ENCODE measurements at regions not wholly inside any gene's neighbourhood (a gene's known extent, or its start where the extent isn't known, plus 50 kb on each side); places are given as distances from the start of the nearest gene placed in this dataset.

DNA sequence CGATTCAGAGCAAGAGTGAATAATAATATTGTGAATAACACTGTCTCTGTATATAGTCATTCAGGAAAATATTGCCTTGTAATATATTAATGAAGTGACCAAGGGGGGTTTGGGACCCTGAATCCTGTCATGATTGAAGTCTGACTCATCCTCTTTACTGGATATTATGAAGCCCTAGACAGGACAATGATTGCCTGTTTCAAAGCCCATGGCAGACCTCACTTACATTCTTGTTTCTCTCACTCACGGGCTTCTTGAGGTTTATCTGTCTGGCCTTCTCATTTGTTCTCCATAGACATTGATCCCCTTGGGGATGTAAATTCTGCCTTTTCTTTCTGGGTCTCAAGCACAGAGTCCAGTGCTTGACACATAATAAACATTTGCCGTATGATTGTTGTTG lies 449.3 kb upstream of the THRB start:
- H3K9me3 ChIP-seq (replicated peaks in 1 of 2; ENCODE audit: control insufficient read depth in 1 of 2, insufficient read depth in 1 of 2, low read length in 2 of 2) = peaks cover 4 to 5% of the 10 kb centered on the region in 2 donors
- WGBS (ENCODE audit: insufficient coverage) = no CpG with 5 or more reads among the region's 3 CpGs
- TF ChIP-seq, protein P1, sequence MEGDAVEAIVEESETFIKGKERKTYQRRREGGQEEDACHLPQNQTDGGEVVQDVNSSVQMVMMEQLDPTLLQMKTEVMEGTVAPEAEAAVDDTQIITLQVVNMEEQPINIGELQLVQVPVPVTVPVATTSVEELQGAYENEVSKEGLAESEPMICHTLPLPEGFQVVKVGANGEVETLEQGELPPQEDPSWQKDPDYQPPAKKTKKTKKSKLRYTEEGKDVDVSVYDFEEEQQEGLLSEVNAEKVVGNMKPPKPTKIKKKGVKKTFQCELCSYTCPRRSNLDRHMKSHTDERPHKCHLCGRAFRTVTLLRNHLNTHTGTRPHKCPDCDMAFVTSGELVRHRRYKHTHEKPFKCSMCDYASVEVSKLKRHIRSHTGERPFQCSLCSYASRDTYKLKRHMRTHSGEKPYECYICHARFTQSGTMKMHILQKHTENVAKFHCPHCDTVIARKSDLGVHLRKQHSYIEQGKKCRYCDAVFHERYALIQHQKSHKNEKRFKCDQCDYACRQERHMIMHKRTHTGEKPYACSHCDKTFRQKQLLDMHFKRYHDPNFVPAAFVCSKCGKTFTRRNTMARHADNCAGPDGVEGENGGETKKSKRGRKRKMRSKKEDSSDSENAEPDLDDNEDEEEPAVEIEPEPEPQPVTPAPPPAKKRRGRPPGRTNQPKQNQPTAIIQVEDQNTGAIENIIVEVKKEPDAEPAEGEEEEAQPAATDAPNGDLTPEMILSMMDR (IDR thresholded peaks at IDR 0.05) = no peak
- H3K4me2 ChIP-seq (replicated peaks; ENCODE audit: extremely low read depth, low read length, poor library complexity, severe bottlenecking) = no peak overlapping the region
- Mint-ChIP-seq H3K4me3 (no peak overlapping the region), H3K27ac (no peak overlapping the region), H3K4me1 (no peaks in the 10 kb centered on the region), H3K36me3 (no peaks in the 10 kb centered on the region), H3K9me3 (peaks cover 0 to 11% (median 2%) of the 10 kb centered on the region in 7 donors), H3K27me3 (ENCODE audit: low read depth in 3 of 3) (no peaks in the 10 kb centered on the region)
- no peaks in the 10 kb centered on the region for H3K79me2 ChIP-seq (ENCODE audit: insufficient read depth, low read length)
- no peak overlapping the region for H3K27ac ChIP-seq (ENCODE audit: low read depth in 1 of 2, low read length in 2 of 2)
- intact Hi-C loops (cut with micrococcal nuclease) = no loop called here
- H3K4me1 ChIP-seq (ENCODE audit: control insufficient read depth in 1 of 2, insufficient read depth in 2 of 2, low read length in 2 of 2) = no peaks in the 10 kb centered on the region
- no peaks in the 10 kb centered on the region for H3K27me3 ChIP-seq (ENCODE audit: control insufficient read depth in 2 of 2, insufficient read depth in 2 of 2, low read length in 2 of 2)
- H4K20me1 ChIP-seq (ENCODE audit: insufficient read depth, low read length) = no peaks in the 10 kb centered on the region
- H3K9ac ChIP-seq (ENCODE audit: insufficient read depth, low read length, poor library complexity, severe bottlenecking) = no peak overlapping the region
- no peaks in the 10 kb centered on the region for H3K36me3 ChIP-seq (replicated peaks in 1 of 2; ENCODE audit: control insufficient read depth in 1 of 2, insufficient read depth in 2 of 2, low read length in 2 of 2)
- H3K4me3 ChIP-seq (replicated peaks in 1 of 3; ENCODE audit: low read depth in 2 of 3, low read length in 3 of 3) = no peak overlapping the region
- DNase-seq = no peak
- no peak overlapping the region for H2AFZ ChIP-seq (ENCODE audit: insufficient read depth, low read depth, low read length, poor library complexity, severe bottlenecking)

DNA sequence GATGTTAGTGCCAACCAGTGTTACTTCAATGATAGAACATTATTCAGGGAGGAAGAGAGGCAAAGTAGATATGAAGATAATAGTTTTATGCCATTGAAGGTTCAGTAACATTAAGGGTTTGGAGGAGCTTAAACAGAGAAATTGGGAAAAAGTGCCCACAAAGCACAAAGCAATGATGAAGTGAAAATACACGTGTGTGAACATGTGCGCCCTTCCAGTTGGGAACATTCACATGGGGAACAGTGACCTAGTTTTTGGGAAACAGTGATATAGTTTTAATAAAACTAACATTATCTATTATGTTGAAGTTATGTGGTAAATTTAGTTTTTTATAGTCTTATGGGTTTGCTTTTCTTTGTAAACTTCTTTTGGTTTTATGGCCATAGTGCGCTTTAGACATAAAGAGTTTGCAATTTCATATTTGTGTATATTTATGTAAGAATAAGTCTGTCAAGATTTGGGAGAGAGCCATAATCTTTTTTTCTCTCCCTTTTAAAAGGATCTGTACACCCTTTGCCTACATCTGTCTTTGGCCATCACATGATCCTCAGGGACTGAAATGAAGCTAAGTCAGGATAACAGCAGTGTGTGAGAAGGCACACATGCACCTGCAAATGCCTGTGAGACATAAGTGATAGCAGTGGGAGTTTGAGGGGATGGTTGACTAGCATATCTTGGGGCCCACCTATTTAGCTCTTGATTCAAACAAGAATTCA lies 450.3 kb upstream of the THRB start:
- WGBS (ENCODE audit: insufficient coverage) = no CpG with 5 or more reads among the region's 3 CpGs
- intact Hi-C loops (cut with micrococcal nuclease) = no loop called here
- Histone ChIP-seq H3K9me3 (replicated peaks in 1 of 2; ENCODE audit: control insufficient read depth in 1 of 2, insufficient read depth in 1 of 2, low read length in 2 of 2) (peaks cover 4 to 5% of the 10 kb centered on the region in 2 donors), H3K9ac (ENCODE audit: insufficient read depth, low read length, poor library complexity, severe bottlenecking) (no peak overlapping the region), H4K20me1 (ENCODE audit: insufficient read depth, low read length) (no peaks in the 10 kb centered on the region), H3K4me1 (ENCODE audit: control insufficient read depth in 1 of 2, insufficient read depth in 2 of 2, low read length in 2 of 2) (no peaks in the 10 kb centered on the region), H3K4me2 (replicated peaks; ENCODE audit: extremely low read depth, low read length, poor library complexity, severe bottlenecking) (no peak overlapping the region), H3K36me3 (replicated peaks in 1 of 2; ENCODE audit: control insufficient read depth in 1 of 2, insufficient read depth in 2 of 2, low read length in 2 of 2) (no peaks in the 10 kb centered on the region), H3K27me3 (ENCODE audit: control insufficient read depth in 2 of 2, insufficient read depth in 2 of 2, low read length in 2 of 2) (no peaks in the 10 kb centered on the region), H2AFZ (ENCODE audit: insufficient read depth, low read depth, low read length, poor library complexity, severe bottlenecking) (no peak overlapping the region), H3K79me2 (ENCODE audit: insufficient read depth, low read length) (no peaks in the 10 kb centered on the region), H3K4me3 (replicated peaks in 1 of 3; ENCODE audit: low read depth in 2 of 3, low read length in 3 of 3) (no peak overlapping the region), H3K27ac (ENCODE audit: low read depth in 1 of 2, low read length in 2 of 2) (no peak overlapping the region)
- Mint-ChIP-seq H3K4me1 (no peaks in the 10 kb centered on the region), H3K9me3 (peaks cover 0 to 11% (median 1%) of the 10 kb centered on the region in 7 donors), H3K36me3 (no peaks in the 10 kb centered on the region), H3K27me3 (ENCODE audit: low read depth in 3 of 3) (no peaks in the 10 kb centered on the region), H3K4me3 (no peak overlapping the region), H3K27ac (no peak overlapping the region)
- TF ChIP-seq, protein P1 (IDR thresholded peaks at IDR 0.05) = no peak
- no peak for DNase-seq

Data from CD14-positive monocyte (primary cell).